Upper lobe of left lung (tissue), 6 donors: ENCODE measurements at regions not wholly inside any gene's neighbourhood (a gene's known extent, or its start where the extent isn't known, plus 50 kb on each side); places are given as distances from the start of the nearest gene placed in this dataset.

Source experiments
- ATAC-seq, 2 donors: fragments of 200-7000 bp; cut with Tn5 transposase; one replicate each; pipeline ENCODE4 v1.9.1; 2022; ENCODE audit warnings: mild to moderate bottlenecking in 2 of 2, moderate library complexity in 2 of 2; ENCODE audit not compliant: low FRiP score in 2 of 2
- DNase-seq, 2 donors: peaks; one replicate each; pipeline ENCODE4 v3.0.0-alpha.2; 2019 to 2020
- H3K27ac ChIP-seq, 4 donors: fragments of 200-600 bp; sonication (generic); one replicate each; pipeline ENCODE4 v1.5.1; 2016 to 2019
- H3K27me3 ChIP-seq, 4 donors: fragments of 200-600 bp; sonication (generic); one replicate each; pipeline ENCODE4 v1.5.1; 2017 to 2019
- H3K36me3 ChIP-seq, 4 donors: fragments of 200-600 bp; sonication (generic); one replicate each; pipeline ENCODE4 v1.5.1; 2016 to 2019
- H3K4me1 ChIP-seq, 4 donors: fragments of 200-600 bp; sonication (generic); one replicate each; pipeline ENCODE4 v1.5.1; 2018 to 2019
- H3K4me3 ChIP-seq, 4 donors: fragments of 200-600 bp; sonication (generic); one replicate each; pipeline ENCODE4 v1.5.1; 2017 to 2019; ENCODE audit warnings: mild to moderate bottlenecking in 2 of 4, moderate library complexity in 1 of 4
- H3K9me3 ChIP-seq, 4 donors: fragments of 200-600 bp; sonication (generic); one replicate each; pipeline ENCODE4 v1.5.1; 2018 to 2019
- CTCF ChIP-seq, 6 experiments: fragments of 450-650 bp in 4 of 6; fragments of 200-600 bp in 2 of 6; sonication (generic) in 2 of 6; IDR thresholded peaks; one replicate each; pipeline ENCODE4 v1.5.1; 2016 to 2019; ENCODE audit warnings: antibody characterized with exemption in 6 of 6
- EP300 ChIP-seq, 4 donors: sonication (generic); formaldehyde crosslinking; IDR thresholded peaks; one replicate each; pipeline ENCODE4 v1.5.1; 2017; ENCODE audit warnings: antibody characterized with exemption in 4 of 4, control low read depth in 2 of 4
- POLR2A ChIP-seq, 4 donors: fragments of 450-650 bp; IDR thresholded peaks; one replicate each; pipeline ENCODE4 v1.5.1; 2016 to 2017; ENCODE audit warnings: antibody characterized with exemption in 4 of 4, mild to moderate bottlenecking in 2 of 4
- POLR2AphosphoS5 ChIP-seq, 2 donors: sonication (generic); formaldehyde crosslinking; IDR thresholded peaks; one replicate each; pipeline ENCODE4 v1.5.1; 2017; ENCODE audit warnings: antibody characterized with exemption in 2 of 2
- WGBS, 2 donors: methylation state at CpG; one replicate each; pipeline ENCODE4 v1.1.5; 2017 to 2018; 5-methylcytosine and 5-hydroxymethylcytosine counted together
- donor health status: DM: no; HTN: no; CAD: no; lungs with moderate emphysema.
- donor health status: DM: no; HTN: yes; CAD: no; lungs with severe emphysema.

DNA sequence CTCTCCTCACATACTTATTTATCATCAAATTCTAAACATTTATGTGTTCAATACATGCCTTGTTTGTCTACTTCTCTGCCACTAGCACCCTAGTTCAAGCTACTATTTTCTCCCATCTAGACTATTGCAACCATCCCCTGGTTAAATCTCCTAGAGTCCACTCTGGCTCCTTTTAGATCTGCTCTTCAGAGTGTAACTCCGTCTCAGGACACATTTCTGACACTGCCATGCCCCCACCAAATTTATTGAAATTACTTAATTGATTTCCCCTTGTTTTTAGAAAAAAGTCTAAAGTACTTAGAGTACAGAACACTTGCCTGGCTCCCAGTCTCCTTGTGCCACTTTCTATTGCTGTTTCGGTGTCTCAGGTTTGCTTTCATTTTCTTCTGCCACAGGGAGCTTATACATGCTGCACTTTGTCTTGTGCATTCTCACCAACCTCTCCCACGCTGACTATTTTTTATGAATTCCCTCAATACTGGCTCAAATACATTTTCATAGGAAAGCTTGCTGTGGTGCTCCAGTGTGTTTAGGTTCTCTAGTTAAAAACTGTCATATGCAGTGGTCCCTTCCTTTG, 792.3 kb downstream of the DIPK2A start:
- no peak for TF ChIP-seq CTCF (IDR thresholded peaks at IDR 0.05)
- TF ChIP-seq EP300 (IDR thresholded peaks at IDR 0.05): no peak
- TF ChIP-seq POLR2AphosphoS5 (IDR thresholded peaks at IDR 0.05): no peak
- no peak for TF ChIP-seq POLR2A (IDR thresholded peaks at IDR 0.05)
- DNase-seq: no peak
- no peaks in the 10 kb centered on the region for H3K9me3 ChIP-seq
- no peaks in the 10 kb centered on the region for H3K27me3 ChIP-seq
- H3K36me3 ChIP-seq: no peaks in the 10 kb centered on the region
- H3K4me3 ChIP-seq: no peak overlapping the region
- no peaks in the 10 kb centered on the region for H3K4me1 ChIP-seq
- 82 to 86% methylated on average over 3 of the region's 3 CpGs for WGBS, 2 donors
- ATAC-seq: no peak
- no peak overlapping the region for H3K27ac ChIP-seq

DNA sequence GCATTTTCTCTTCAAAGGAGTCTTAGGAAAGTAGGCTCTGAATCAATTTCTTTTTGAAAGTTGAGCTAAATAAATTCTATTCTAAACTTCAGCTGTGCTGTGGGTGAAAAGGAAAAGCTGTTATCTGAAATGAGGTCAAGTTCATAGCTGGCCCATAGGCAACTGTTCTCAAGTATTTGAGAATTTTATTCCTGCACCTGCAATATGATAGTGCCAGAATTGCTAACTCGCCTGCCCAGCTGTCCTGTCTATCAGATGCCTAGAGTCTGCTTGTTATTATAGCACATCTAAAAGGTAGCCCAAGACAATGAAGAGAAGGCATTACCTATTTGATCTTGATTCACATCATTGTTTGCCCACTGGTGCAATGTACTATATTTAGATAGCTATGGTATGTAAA, 798.7 kb downstream of the DIPK2A start:
- TF ChIP-seq POLR2A (IDR thresholded peaks at IDR 0.05): no peak
- TF ChIP-seq CTCF (IDR thresholded peaks at IDR 0.05): no peak
- TF ChIP-seq EP300 (IDR thresholded peaks at IDR 0.05): no peak
- no peak for TF ChIP-seq POLR2AphosphoS5 (IDR thresholded peaks at IDR 0.05)
- no peak overlapping the region for H3K4me3 ChIP-seq
- H3K36me3 ChIP-seq: no peaks in the 10 kb centered on the region
- H3K9me3 ChIP-seq: no peaks in the 10 kb centered on the region
- no peaks in the 10 kb centered on the region for H3K4me1 ChIP-seq
- H3K27me3 ChIP-seq: no peaks in the 10 kb centered on the region
- H3K27ac ChIP-seq: no peak overlapping the region
- ATAC-seq (no peak), DNase-seq (no peak)
- 50 to 52% methylated on average over 1 of the region's 1 CpG for WGBS, 2 donors

GRCh38 chr3:144770915-144771351, 799.3 kb downstream of the DIPK2A start:
- DNase-seq (no peak), ATAC-seq (peak; percentile 52 to 59)

DNA sequence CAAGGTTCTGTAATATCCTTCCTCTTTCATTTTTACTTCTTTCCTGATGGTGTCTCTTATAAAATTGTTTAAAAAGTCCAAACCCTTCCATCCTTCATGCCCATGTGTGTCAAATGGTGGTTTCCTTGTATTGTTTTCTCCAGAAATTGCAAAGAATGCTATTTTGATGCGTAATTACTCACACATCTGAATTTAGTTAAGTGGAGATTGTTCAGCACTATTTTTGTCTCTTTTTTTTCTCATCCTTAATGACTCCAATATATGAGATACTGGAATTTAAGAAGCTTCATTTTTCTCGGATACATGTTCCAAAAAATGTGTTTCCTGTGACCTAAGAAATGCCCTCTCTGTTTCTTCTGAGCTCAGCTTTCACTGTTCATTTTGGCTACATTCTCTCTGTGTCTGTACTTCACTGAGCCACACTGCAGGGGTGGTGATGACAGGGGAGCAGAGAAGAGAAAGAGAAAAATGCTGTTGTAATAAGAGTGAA, 799.8 kb downstream of the DIPK2A start:
- no peak overlapping the region for H3K4me3 ChIP-seq
- no peak overlapping the region for H3K27ac ChIP-seq
- DNase-seq (no peak), ATAC-seq (no peak)
- no peaks in the 10 kb centered on the region for H3K27me3 ChIP-seq
- H3K9me3 ChIP-seq: no peaks in the 10 kb centered on the region
- TF ChIP-seq POLR2AphosphoS5 (IDR thresholded peaks at IDR 0.05) (no peak), POLR2A (IDR thresholded peaks at IDR 0.05) (no peak), EP300 (IDR thresholded peaks at IDR 0.05) (no peak)
- H3K36me3 ChIP-seq: no peaks in the 10 kb centered on the region
- 50 to 56% methylated on average over 2 of the region's 2 CpGs for WGBS, 2 donors
- H3K4me1 ChIP-seq: no peaks in the 10 kb centered on the region

More at GRCh38 chr3:144770915-144771351, 799.3 kb downstream of the DIPK2A start:
- no peak for TF ChIP-seq EP300 (IDR thresholded peaks at IDR 0.05)
- peak in 3 of 6 experiments; percentile 27 to 37 (median 36) for TF ChIP-seq CTCF (IDR thresholded peaks at IDR 0.05)
- no peaks in the 10 kb centered on the region for H3K4me1 ChIP-seq
- 53 to 69% methylated on average over 1 of the region's 1 CpG for WGBS, 2 donors
- no peaks in the 10 kb centered on the region for H3K27me3 ChIP-seq
- no peak overlapping the region for H3K4me3 ChIP-seq
- H3K27ac ChIP-seq: no peak overlapping the region
- no peaks in the 10 kb centered on the region for H3K36me3 ChIP-seq
- no peaks in the 10 kb centered on the region for H3K9me3 ChIP-seq

- no peak for TF ChIP-seq POLR2AphosphoS5 (IDR thresholded peaks at IDR 0.05)
- TF ChIP-seq CTCF (IDR thresholded peaks at IDR 0.05): no peak
- TF ChIP-seq POLR2A (IDR thresholded peaks at IDR 0.05): no peak
- TF ChIP-seq EP300 (IDR thresholded peaks at IDR 0.05): no peak
- H3K9me3 ChIP-seq: no peaks in the 10 kb centered on the region
- H3K36me3 ChIP-seq: no peaks in the 10 kb centered on the region
- H3K27ac ChIP-seq: no peak overlapping the region
- H3K4me1 ChIP-seq: no peaks in the 10 kb centered on the region
- H3K27me3 ChIP-seq: no peaks in the 10 kb centered on the region
- 80 to 88% methylated on average over 3 of the region's 3 CpGs for WGBS, 2 donors
- ATAC-seq: no peak
- no peak overlapping the region for H3K4me3 ChIP-seq
- no peak for DNase-seq
Measured at GRCh38 chr3:144772372-144772771, 800.7 kb downstream of the DIPK2A start.
